Stomach (tissue), 4 donors: ENCODE measurements at regions not wholly inside any gene's neighbourhood (a gene's known extent, or its start where the extent isn't known, plus 50 kb on each side); places are given as distances from the start of the nearest gene placed in this dataset.

ENCODE experiments used
- CTCF ChIP-seq, 7 experiments: fragments of 450-650 bp in 4 of 7; fragments of 200-600 bp in 3 of 7; sonication (generic) in 3 of 7; IDR thresholded peaks; one replicate each; pipeline ENCODE4 v1.5.1; 2016 to 2019; ENCODE audit warnings: antibody characterized with exemption in 7 of 7, control low read depth in 2 of 7, mild to moderate bottlenecking in 1 of 7
- EP300 ChIP-seq: sonication (generic); formaldehyde crosslinking; IDR thresholded peaks from one replicate; pipeline ENCODE4 v1.6.1; 2017; ENCODE audit warnings: antibody characterized with exemption
- POLR2A ChIP-seq, 4 donors: fragments of 450-650 bp; IDR thresholded peaks; one replicate each; pipeline ENCODE4 v1.6.1; 2016; ENCODE audit warnings: antibody characterized with exemption in 4 of 4, control low read depth in 2 of 4, mild to moderate bottlenecking in 1 of 4, moderate library complexity in 1 of 4
- POLR2AphosphoS5 ChIP-seq, 3 donors: sonication (generic); formaldehyde crosslinking; IDR thresholded peaks; one replicate each; pipeline ENCODE4 v1.6.1; 2016; ENCODE audit warnings: antibody characterized with exemption in 3 of 3

- TF ChIP-seq POLR2AphosphoS5 (IDR thresholded peaks at IDR 0.05), result no peak
- no peak for TF ChIP-seq CTCF (IDR thresholded peaks at IDR 0.05)
- no peak for TF ChIP-seq POLR2A (IDR thresholded peaks at IDR 0.05)
- TF ChIP-seq EP300, result no peak
Measured at GRCh38 chr6:1544000-1544399, 65.7 kb upstream of the FOXC1 start.
